Posterior vena cava (tissue), 2 donors: ENCODE measurements at regions not wholly inside any gene's neighbourhood (a gene's known extent, or its start where the extent isn't known, plus 50 kb on each side); places are given as distances from the start of the nearest gene placed in this dataset.
"Not testable (repeated sequence)": the region's sequence is repeated elsewhere in the genome, so short reads cannot be mapped to it uniquely, and the experiment has no call there.

ENCODE experiments used
- DNase-seq: peaks from one replicate; pipeline ENCODE4 v3.0.0-alpha.2; 2020; ENCODE audit warnings: low spot score
- intact Hi-C, 2 donors: fragments of 100-400 bp; cut with DNase I; formaldehyde crosslinking; loops; one replicate each; pipeline versions ENCODE4 v1.14.1 to v1.14.2; 2022 to 2023
- donor health status: DM: yes; HTN: yes; CAD: no.
- donor health status: DM: yes; HTN: yes; CAD: no.

GRCh38 chr5:17032314-17032985 lies 96.4 kb upstream of the MYO10 start:
- intact Hi-C loops, DNase-seq: not testable (repeated sequence)

- intact Hi-C loops: not testable (repeated sequence)
These were observed 98.9 kb upstream of the MYO10 start for GRCh38 chr5:17034992-17035391.

GRCh38 chr5:17037751-17038150 lies 101.7 kb upstream of the MYO10 start:
- no peak for DNase-seq
- intact Hi-C loops: no loop called here

More at GRCh38 chr5:17034992-17035391, 98.9 kb upstream of the MYO10 start:
- not testable (repeated sequence) for DNase-seq

GRCh38 chr5:17039170-17039569 lies 103.1 kb upstream of the MYO10 start:
- DNase-seq: no peak
- intact Hi-C loops: no loop called here

GRCh38 chr5:17042041-17042440 lies 106.0 kb upstream of the MYO10 start:
- DNase-seq: no peak
- intact Hi-C loops: no loop called here

GRCh38 chr5:17046320-17046719 lies 110.2 kb upstream of the MYO10 start:
- DNase-seq: no peak
- intact Hi-C loops: no loop called here

- intact Hi-C loops: no loop called here
These were observed 114.1 kb upstream of the MYO10 start for GRCh38 chr5:17050236-17050635.

GRCh38 chr5:17054911-17055310 lies 118.8 kb upstream of the MYO10 start:
- no peak for DNase-seq
- intact Hi-C loops: no loop called here

More at GRCh38 chr5:17050236-17050635, 114.1 kb upstream of the MYO10 start:
- DNase-seq: no peak

- no peak for DNase-seq
- intact Hi-C loops: no loop called here
These were observed 120.1 kb upstream of the MYO10 start for GRCh38 chr5:17056141-17056631.

GRCh38 chr5:17058438-17058837 lies 122.3 kb upstream of the MYO10 start:
- no peak for DNase-seq
- intact Hi-C loops: no loop called here

GRCh38 chr5:17061973-17062470 lies 125.9 kb upstream of the MYO10 start:
- no peak for DNase-seq
- intact Hi-C loops: no loop called here

- DNase-seq, intact Hi-C loops: not testable (repeated sequence)
These were observed 126.7 kb upstream of the MYO10 start for GRCh38 chr5:17062741-17063140.

GRCh38 chr5:17064241-17064640 lies 128.2 kb upstream of the MYO10 start:
- intact Hi-C loops: no loop called here
- DNase-seq: no peak

- DNase-seq: no peak
- intact Hi-C loops: no loop called here
These were observed 129.4 kb upstream of the MYO10 start for GRCh38 chr5:17065458-17065857.

- DNase-seq, intact Hi-C loops: not testable (repeated sequence)
These were observed 129.9 kb upstream of the MYO10 start for GRCh38 chr5:17066026-17066425.

GRCh38 chr5:17067657-17068392 lies 131.7 kb upstream of the MYO10 start:
- intact Hi-C loops: no loop called here

GRCh38 chr5:17069995-17070511 lies 134.0 kb upstream of the MYO10 start:
- no peak for DNase-seq
- intact Hi-C loops: no loop called here

More at GRCh38 chr5:17067657-17068392, 131.7 kb upstream of the MYO10 start:
- no peak for DNase-seq

- intact Hi-C loops: no loop called here
- DNase-seq: no peak
These were observed 134.6 kb upstream of the MYO10 start for GRCh38 chr5:17070647-17071046.

- no peak for DNase-seq
- intact Hi-C loops: no loop called here
These were observed 139.1 kb upstream of the MYO10 start for GRCh38 chr5:17075236-17075635.

- intact Hi-C loops: loop anchor here in 1 of 2 donors (1.0 kb wide), 1 partner anchor 47 kb away; no protein-coding TSS in a partner anchor
- DNase-seq: no peak
These were observed 140.2 kb upstream of the MYO10 start for GRCh38 chr5:17076272-17076671.
